ENCODE measurements at regions not wholly inside any gene's neighbourhood (a gene's known extent, or its start where the extent isn't known, plus 50 kb on each side); places are given as distances from the start of the nearest gene placed in this dataset.

- TF ChIP-seq CTCF (IDR thresholded peaks at IDR 0.05; ENCODE audit: low read depth, low read length) (no peak), POLR2A (IDR thresholded peaks at IDR 0.05; ENCODE audit: extremely low read depth, insufficient read length) (no peak), MAX (IDR thresholded peaks at IDR 0.05; ENCODE audit: low read depth, low read length) (no peak), MYC (IDR thresholded peaks at IDR 0.05; ENCODE audit: low read depth, low read length) (no peak)
These were observed 99.3 kb upstream of the LMNTD1 start for GRCh38 chr12:25652371-25652770.
